Vagina (tissue), 2 donors: ENCODE measurements at regions not wholly inside any gene's neighbourhood (a gene's known extent, or its start where the extent isn't known, plus 50 kb on each side); places are given as distances from the start of the nearest gene placed in this dataset.
"Not testable (repeated sequence)": the region's sequence is repeated elsewhere in the genome, so short reads cannot be mapped to it uniquely, and the experiment has no call there.

Experiments used
- DNase-seq, 2 donors: peaks; one replicate each; pipeline ENCODE4 v3.0.0-alpha.2; 2017; ENCODE audit errors: extremely low spot score in 2 of 2
- H3K27ac ChIP-seq: fragments of 200-600 bp; sonication (generic); one replicate; pipeline ENCODE4 v1.5.1; 2019
- H3K27me3 ChIP-seq: fragments of 200-600 bp; sonication (generic); one replicate; pipeline ENCODE4 v1.5.1; 2019
- H3K36me3 ChIP-seq, 2 donors: fragments of 200-600 bp; sonication (generic); one replicate each; pipeline ENCODE4 v1.5.1; 2017 to 2019
- H3K4me1 ChIP-seq: fragments of 200-600 bp; sonication (generic); one replicate; pipeline ENCODE4 v1.5.1; 2019
- H3K4me3 ChIP-seq, 2 donors: fragments of 200-600 bp; sonication (generic); 1 replicate in 1 of 2; 2 replicates in 1 of 2; pipeline ENCODE4 v1.5.1; 2016 to 2019
- H3K9me3 ChIP-seq: fragments of 200-600 bp; sonication (generic); one replicate; pipeline ENCODE4 v1.5.1; 2019
- CTCF ChIP-seq, 3 experiments: fragments of 450-650 bp in 2 of 3; fragments of 200-600 bp in 1 of 3; sonication (generic) in 1 of 3; IDR thresholded peaks; one replicate each; pipeline ENCODE4 v1.5.1; 2017 to 2019; ENCODE audit warnings: antibody characterized with exemption in 3 of 3, mild to moderate bottlenecking in 2 of 3, moderate library complexity in 2 of 3
- POLR2A ChIP-seq, 2 donors: fragments of 450-650 bp; IDR thresholded peaks; one replicate each; pipeline ENCODE4 v1.6.1; 2017; ENCODE audit warnings: antibody characterized with exemption in 2 of 2, mild to moderate bottlenecking in 2 of 2, moderate library complexity in 2 of 2
- POLR2AphosphoS5 ChIP-seq, 2 donors: sonication (generic); formaldehyde crosslinking; IDR thresholded peaks; one replicate each; pipeline ENCODE4 v1.9.0; 2017; ENCODE audit warnings: antibody characterized with exemption in 2 of 2, mild to moderate bottlenecking in 2 of 2, low read depth in 1 of 2; ENCODE audit not compliant: insufficient read depth in 1 of 2
- intact Hi-C: fragments of 100-400 bp; cut with DNase I; formaldehyde crosslinking; loops from one replicate; pipeline ENCODE4 v1.15.1; 2023

- no peaks in the 10 kb centered on the region for H3K27me3 ChIP-seq
- no peak overlapping the region for H3K27ac ChIP-seq
- H3K36me3 ChIP-seq: no peaks in the 10 kb centered on the region
- DNase-seq: no peak
- TF ChIP-seq POLR2AphosphoS5 (IDR thresholded peaks at IDR 0.05; ENCODE audit: insufficient read depth in 1 of 2, low read depth in 1 of 2): no peak
- no peak for TF ChIP-seq POLR2A (IDR thresholded peaks at IDR 0.05)
- no peak for TF ChIP-seq CTCF (IDR thresholded peaks at IDR 0.05)
- H3K4me1 ChIP-seq: no peaks in the 10 kb centered on the region
- intact Hi-C loops: no loop called here
- H3K9me3 ChIP-seq: no peaks in the 10 kb centered on the region
- no peak overlapping the region for H3K4me3 ChIP-seq
These were observed 1008.5 kb upstream of the LCORL start for GRCh38 chr4:19030048-19030447.

- Histone ChIP-seq H3K4me3 (no peak overlapping the region), H3K36me3 (no peaks in the 10 kb centered on the region), H3K27me3 (no peaks in the 10 kb centered on the region), H3K4me1 (no peaks in the 10 kb centered on the region), H3K9me3 (no peaks in the 10 kb centered on the region), H3K27ac (no peak overlapping the region)
- no peak for DNase-seq
- TF ChIP-seq CTCF (IDR thresholded peaks at IDR 0.05) (no peak), POLR2AphosphoS5 (IDR thresholded peaks at IDR 0.05; ENCODE audit: insufficient read depth in 1 of 2, low read depth in 1 of 2) (no peak), POLR2A (IDR thresholded peaks at IDR 0.05) (no peak)
- intact Hi-C loops: no loop called here
These were observed 1004.7 kb upstream of the LCORL start for GRCh38 chr4:19026281-19026680.

GRCh38 chr4:19025031-19025430 is 1003.5 kb upstream of the LCORL start:
- Histone ChIP-seq H3K36me3 (no peaks in the 10 kb centered on the region), H3K4me1 (no peaks in the 10 kb centered on the region), H3K27me3 (no peaks in the 10 kb centered on the region), H3K27ac (no peak overlapping the region), H3K9me3 (no peaks in the 10 kb centered on the region), H3K4me3 (no peak overlapping the region)
- intact Hi-C loops: no loop called here
- TF ChIP-seq CTCF (IDR thresholded peaks at IDR 0.05): no peak
- TF ChIP-seq POLR2A (IDR thresholded peaks at IDR 0.05): no peak
- DNase-seq: no peak

GRCh38 chr4:19024047-19024446 is 1002.5 kb upstream of the LCORL start:
- TF ChIP-seq POLR2AphosphoS5 (IDR thresholded peaks at IDR 0.05; ENCODE audit: insufficient read depth in 1 of 2, low read depth in 1 of 2) (no peak), POLR2A (IDR thresholded peaks at IDR 0.05) (no peak), CTCF (IDR thresholded peaks at IDR 0.05) (no peak)
- Histone ChIP-seq H3K4me3 (no peak overlapping the region), H3K27ac (no peak overlapping the region), H3K27me3 (no peaks in the 10 kb centered on the region), H3K4me1 (no peaks in the 10 kb centered on the region), H3K36me3 (no peaks in the 10 kb centered on the region), H3K9me3 (no peaks in the 10 kb centered on the region)
- DNase-seq: no peak
- intact Hi-C loops: no loop called here

- Histone ChIP-seq H3K36me3 (no peaks in the 10 kb centered on the region), H3K4me3 (no peak overlapping the region), H3K9me3 (no peaks in the 10 kb centered on the region), H3K4me1 (no peaks in the 10 kb centered on the region), H3K27ac (no peak overlapping the region), H3K27me3 (no peaks in the 10 kb centered on the region)
- TF ChIP-seq POLR2A (IDR thresholded peaks at IDR 0.05): no peak
- no peak for TF ChIP-seq CTCF (IDR thresholded peaks at IDR 0.05)
- no peak for TF ChIP-seq POLR2AphosphoS5 (IDR thresholded peaks at IDR 0.05; ENCODE audit: insufficient read depth in 1 of 2, low read depth in 1 of 2)
- no peak for DNase-seq
- intact Hi-C loops: no loop called here
These were observed 1000.1 kb upstream of the LCORL start for GRCh38 chr4:19021617-19022016.

- H3K27me3 ChIP-seq, intact Hi-C loops, H3K27ac ChIP-seq, DNase-seq, H3K36me3 ChIP-seq, H3K4me1 ChIP-seq, H3K9me3 ChIP-seq, H3K4me3 ChIP-seq: not testable (repeated sequence)
These were observed 995.0 kb upstream of the LCORL start for GRCh38 chr4:19016550-19016949.
